GM19324 (cell line): ENCODE measurements at regions not wholly inside any gene's neighbourhood (a gene's known extent, or its start where the extent isn't known, plus 50 kb on each side); places are given as distances from the start of the nearest gene placed in this dataset.

ENCODE experiments used
- ATAC-seq: cut with Tn5 transposase; IDR thresholded peaks from one replicate; pipeline ENCODE4 v1.9.1; 2021; ENCODE audit warnings: mild to moderate bottlenecking, moderate library complexity; ENCODE audit not compliant: unreplicated experiment, low FRiP score

GRCh38 chr13:31895691-31896090 is 135.9 kb upstream of the FRY start:
- no peak for ATAC-seq

GRCh38 chr13:31896427-31896826 is 135.1 kb upstream of the FRY start:
- ATAC-seq: peak; percentile 41

- ATAC-seq: no peak
Observed at GRCh38 chr13:31898378-31899071, 133.0 kb upstream of the FRY start.

GRCh38 chr13:31901985-31902384 is 129.6 kb upstream of the FRY start:
- ATAC-seq: no peak

- no peak for ATAC-seq
Observed at GRCh38 chr13:31903111-31903815, 128.3 kb upstream of the FRY start.

- no peak for ATAC-seq
Observed at GRCh38 chr13:31904941-31905824, 126.4 kb upstream of the FRY start.

- ATAC-seq: no peak
Observed at GRCh38 chr13:31905961-31906360, 125.6 kb upstream of the FRY start.

- no peak for ATAC-seq
Observed at GRCh38 chr13:31908696-31909411, 122.7 kb upstream of the FRY start.

GRCh38 chr13:31909864-31910551 is 121.6 kb upstream of the FRY start:
- ATAC-seq: no peak

GRCh38 chr13:31910633-31911032 is 120.9 kb upstream of the FRY start:
- ATAC-seq: no peak

- no peak for ATAC-seq
Observed at GRCh38 chr13:31912647-31913401, 118.8 kb upstream of the FRY start.

- ATAC-seq: no peak
Observed at GRCh38 chr13:31913459-31913858, 118.1 kb upstream of the FRY start.

GRCh38 chr13:31914843-31915242 is 116.7 kb upstream of the FRY start:
- no peak for ATAC-seq

- no peak for ATAC-seq
Observed at GRCh38 chr13:31918707-31919106, 112.9 kb upstream of the FRY start.

- ATAC-seq: no peak
Observed at GRCh38 chr13:31919241-31919640, 112.3 kb upstream of the FRY start.

GRCh38 chr13:31919971-31920726 is 111.4 kb upstream of the FRY start:
- no peak for ATAC-seq

- ATAC-seq: no peak
Observed at GRCh38 chr13:31920727-31921100, 110.9 kb upstream of the FRY start.

GRCh38 chr13:31922724-31923123 is 108.8 kb upstream of the FRY start:
- ATAC-seq: no peak
